Progenitor cell of endocrine pancreas (in vitro differentiated cells): ENCODE measurements at regions not wholly inside any gene's neighbourhood (a gene's known extent, or its start where the extent isn't known, plus 50 kb on each side); places are given as distances from the start of the nearest gene placed in this dataset.
A peak's percentile ranks its signal among the peaks of the same experiment; 100 is the strongest.
"Not testable (repeated sequence)": the region's sequence is repeated elsewhere in the genome, so short reads cannot be mapped to it uniquely, and the experiment has no call there.

Source experiments
- DNase-seq: peaks from one replicate; pipeline ENCODE4 v3.0.0; 2021; ENCODE audit warnings: low spot score; ENCODE audit not compliant: unreplicated experiment
- H3K27ac Mint-ChIP-seq: 2 replicates; pipeline ENCODE4 v1.8.0; 2021; ENCODE audit warnings: mild to moderate bottlenecking, moderate library complexity, mixed read lengths
- H3K27me3 Mint-ChIP-seq: 2 replicates; pipeline ENCODE4 v1.8.0; 2021; ENCODE audit warnings: mixed read lengths
- H3K36me3 Mint-ChIP-seq: 2 replicates; pipeline ENCODE4 v1.8.0; 2022; ENCODE audit warnings: mixed read lengths; ENCODE audit not compliant: insufficient read depth
- H3K4me1 Mint-ChIP-seq: 2 replicates; pipeline ENCODE4 v1.8.0; 2021; ENCODE audit warnings: low read depth, mixed read lengths
- H3K4me3 Mint-ChIP-seq: 2 replicates; pipeline ENCODE4 v1.8.0; 2021; ENCODE audit warnings: low read depth, mild to moderate bottlenecking, moderate library complexity, mixed read lengths
- H3K9me3 Mint-ChIP-seq: 2 replicates; pipeline ENCODE4 v1.8.0; 2021; ENCODE audit warnings: low read depth, mixed read lengths
- TF ChIP-seq, protein P1 (sequence below): fragments of 200-600 bp; sonication (generic); IDR thresholded peaks from one replicate; pipeline ENCODE4 v1.5.0; 2021; ENCODE audit warnings: antibody characterized with exemption, mild to moderate bottlenecking; ENCODE audit not compliant: unreplicated experiment

DNA sequence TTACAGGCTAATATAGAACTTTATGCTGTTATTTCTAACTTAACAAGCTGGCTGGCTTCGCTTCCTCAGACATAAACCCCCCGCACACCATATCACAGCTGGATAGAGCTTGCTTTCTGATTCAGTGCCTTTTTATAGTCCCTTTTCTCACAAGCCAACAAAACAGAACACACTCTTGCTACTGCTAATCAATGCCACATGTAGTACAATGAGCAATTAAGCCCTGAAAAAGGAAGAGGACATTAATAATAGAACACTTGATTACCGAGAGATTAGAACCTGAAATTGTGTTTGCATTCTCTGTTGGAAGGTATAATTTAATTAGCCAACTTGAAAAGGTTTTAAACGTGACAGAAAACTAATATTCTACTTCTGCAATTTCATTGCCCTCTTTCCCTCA, 267.7 kb upstream of the CYRIA start:
- TF ChIP-seq, protein P1, sequence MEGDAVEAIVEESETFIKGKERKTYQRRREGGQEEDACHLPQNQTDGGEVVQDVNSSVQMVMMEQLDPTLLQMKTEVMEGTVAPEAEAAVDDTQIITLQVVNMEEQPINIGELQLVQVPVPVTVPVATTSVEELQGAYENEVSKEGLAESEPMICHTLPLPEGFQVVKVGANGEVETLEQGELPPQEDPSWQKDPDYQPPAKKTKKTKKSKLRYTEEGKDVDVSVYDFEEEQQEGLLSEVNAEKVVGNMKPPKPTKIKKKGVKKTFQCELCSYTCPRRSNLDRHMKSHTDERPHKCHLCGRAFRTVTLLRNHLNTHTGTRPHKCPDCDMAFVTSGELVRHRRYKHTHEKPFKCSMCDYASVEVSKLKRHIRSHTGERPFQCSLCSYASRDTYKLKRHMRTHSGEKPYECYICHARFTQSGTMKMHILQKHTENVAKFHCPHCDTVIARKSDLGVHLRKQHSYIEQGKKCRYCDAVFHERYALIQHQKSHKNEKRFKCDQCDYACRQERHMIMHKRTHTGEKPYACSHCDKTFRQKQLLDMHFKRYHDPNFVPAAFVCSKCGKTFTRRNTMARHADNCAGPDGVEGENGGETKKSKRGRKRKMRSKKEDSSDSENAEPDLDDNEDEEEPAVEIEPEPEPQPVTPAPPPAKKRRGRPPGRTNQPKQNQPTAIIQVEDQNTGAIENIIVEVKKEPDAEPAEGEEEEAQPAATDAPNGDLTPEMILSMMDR = no peak
- no peak for DNase-seq
- peaks cover 2% of the 10 kb centered on the region for H3K36me3 Mint-ChIP-seq
- no peak overlapping the region for H3K4me3 Mint-ChIP-seq
- H3K4me1 Mint-ChIP-seq = peaks cover 28% of the 10 kb centered on the region
- H3K9me3 Mint-ChIP-seq = peaks cover 9% of the 10 kb centered on the region
- H3K27ac Mint-ChIP-seq = peak overlapping the region; percentile 9
- H3K27me3 Mint-ChIP-seq = no peaks in the 10 kb centered on the region

DNA sequence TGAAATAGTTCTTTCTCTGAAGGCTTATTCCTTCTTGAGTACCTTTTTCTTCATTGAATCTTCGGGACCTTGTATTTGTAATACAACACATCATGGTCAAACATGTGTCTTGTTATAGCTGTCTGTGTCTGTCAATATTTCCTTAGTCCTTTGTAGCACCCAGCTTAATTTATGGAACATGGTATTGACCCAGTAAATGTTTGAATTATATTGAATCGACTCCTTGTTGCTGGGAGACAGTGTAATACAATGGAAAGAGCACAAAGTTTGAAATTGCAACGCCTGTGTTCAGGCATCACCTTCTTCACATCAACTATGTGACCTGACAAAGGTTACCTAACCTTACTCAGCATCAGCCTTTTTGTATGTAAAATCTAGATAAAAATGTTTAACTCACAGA, 267.2 kb upstream of the CYRIA start:
- H3K36me3 Mint-ChIP-seq = peaks cover 2% of the 10 kb centered on the region
- DNase-seq = no peak

DNA sequence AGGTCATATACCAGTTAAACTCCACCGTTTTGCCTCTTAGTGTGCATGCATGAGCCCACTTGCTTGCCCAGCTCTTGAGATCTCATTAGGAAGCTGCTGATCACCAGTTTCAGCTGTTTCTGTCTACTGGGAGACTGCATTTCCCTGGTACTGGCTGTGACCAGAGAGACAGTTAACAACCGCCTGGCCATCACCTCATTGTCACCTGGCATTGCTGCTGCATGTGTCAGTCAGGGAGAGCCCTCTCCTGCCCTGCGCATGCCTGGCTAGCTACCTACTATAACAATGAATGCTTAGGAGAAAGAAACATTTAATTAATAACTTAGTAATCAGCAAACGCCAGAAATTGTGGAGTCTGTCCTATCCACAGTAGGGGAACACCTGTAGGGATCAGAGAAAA, 265.8 kb upstream of the CYRIA start:
- TF ChIP-seq, protein P1 = no peak
- no peaks in the 10 kb centered on the region for H3K9me3 Mint-ChIP-seq
- DNase-seq = no peak
- no peak overlapping the region for H3K27ac Mint-ChIP-seq
- H3K4me3 Mint-ChIP-seq = no peak overlapping the region
- H3K36me3 Mint-ChIP-seq = no peaks in the 10 kb centered on the region
- H3K27me3 Mint-ChIP-seq = no peaks in the 10 kb centered on the region
- peaks cover 32% of the 10 kb centered on the region for H3K4me1 Mint-ChIP-seq

More for the DNA sequence above, 267.2 kb upstream of the CYRIA start:
- Mint-ChIP-seq H3K27me3 (no peaks in the 10 kb centered on the region), H3K4me3 (no peak overlapping the region), H3K4me1 (peaks cover 28% of the 10 kb centered on the region), H3K9me3 (peaks cover 4% of the 10 kb centered on the region), H3K27ac (peak overlapping the region; percentile 60)
- TF ChIP-seq, protein P1 = no peak

DNA sequence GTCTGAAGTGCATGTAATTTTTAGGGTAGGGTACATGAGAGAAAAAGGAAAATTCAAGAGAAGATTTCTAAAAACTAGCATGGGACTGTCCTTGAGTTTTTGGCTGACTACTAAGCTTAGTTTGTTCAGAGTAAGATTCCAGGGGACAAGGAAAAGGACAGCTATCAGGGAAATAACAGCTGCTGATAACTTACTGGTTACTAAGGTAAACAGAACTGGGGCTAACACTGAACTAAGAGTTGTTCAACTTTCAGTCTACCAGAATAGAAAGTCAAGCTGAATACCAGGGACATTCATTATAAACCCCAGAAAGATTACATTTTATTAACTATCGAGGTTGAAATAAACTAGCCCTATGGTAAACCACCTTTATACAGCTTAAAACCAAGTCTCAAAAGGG, 261.8 kb upstream of the CYRIA start:
- Mint-ChIP-seq H3K4me1 (peaks cover 14% of the 10 kb centered on the region), H3K36me3 (no peaks in the 10 kb centered on the region), H3K4me3 (no peak overlapping the region), H3K27ac (no peak overlapping the region), H3K9me3 (peaks cover 9% of the 10 kb centered on the region), H3K27me3 (no peaks in the 10 kb centered on the region)
- TF ChIP-seq, protein P1 = no peak
- no peak for DNase-seq

DNA sequence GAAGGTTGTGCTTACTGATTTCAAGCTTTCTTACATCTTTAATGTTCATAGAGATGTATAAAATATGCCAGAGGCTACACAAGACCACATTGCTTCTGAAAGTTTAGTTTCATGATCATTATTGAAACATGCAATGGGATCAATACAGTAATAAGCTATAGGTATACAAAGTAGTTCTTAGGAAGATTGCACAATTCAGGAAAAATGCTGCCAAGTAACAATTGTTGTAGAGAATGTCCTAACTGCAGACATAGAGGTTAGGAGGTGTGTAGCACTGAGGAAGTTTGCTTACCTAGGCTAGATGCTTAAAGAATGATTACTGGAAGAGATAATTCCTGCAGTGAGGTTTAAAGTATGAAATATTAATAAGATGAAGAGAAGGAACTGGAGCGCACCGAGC, 259.5 kb upstream of the CYRIA start:
- Mint-ChIP-seq H3K4me3 (no peak overlapping the region), H3K27me3 (no peaks in the 10 kb centered on the region), H3K27ac (peak overlapping the region; percentile 29), H3K36me3 (no peaks in the 10 kb centered on the region), H3K4me1 (peaks cover 4% of the 10 kb centered on the region), H3K9me3 (peaks cover 9% of the 10 kb centered on the region)
- no peak for DNase-seq
- TF ChIP-seq, protein P1 = no peak

DNA sequence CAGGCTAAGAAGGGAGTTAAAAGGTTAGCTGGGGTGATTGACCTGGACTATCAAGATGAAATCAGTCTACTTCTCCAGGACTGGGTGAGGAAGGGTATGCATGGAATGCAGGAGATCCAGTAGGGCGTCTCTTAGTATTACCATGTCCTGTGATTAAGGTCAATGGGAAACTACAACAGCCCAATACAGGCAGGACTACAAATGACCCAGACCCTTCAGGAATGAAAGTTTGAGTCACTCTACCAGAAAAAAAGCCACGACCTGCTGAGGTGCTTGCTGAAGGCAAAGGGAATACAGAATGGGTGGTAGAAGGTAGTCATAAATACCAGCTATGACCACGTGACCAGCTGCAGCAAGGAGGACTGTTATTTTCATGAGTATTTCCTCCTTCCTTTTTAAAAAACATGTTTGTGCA, 249.7 kb upstream of the CYRIA start:
- not testable (repeated sequence) for H3K9me3 Mint-ChIP-seq, H3K27me3 Mint-ChIP-seq, H3K36me3 Mint-ChIP-seq, H3K4me3 Mint-ChIP-seq, DNase-seq, H3K4me1 Mint-ChIP-seq
- peak overlapping the region; percentile 74 for H3K27ac Mint-ChIP-seq
